ENCODE measurements at regions not wholly inside any gene's neighbourhood (a gene's known extent, or its start where the extent isn't known, plus 50 kb on each side); places are given as distances from the start of the nearest gene placed in this dataset.

GRCh38 chr2:136448986-136449780, 316.2 kb upstream of the THSD7B start:
- no peak for DNase-seq

- DNase-seq, result no peak
Observed at GRCh38 chr2:136448432-136448831, 316.9 kb upstream of the THSD7B start.

GRCh38 chr2:136444323-136444722, 321.0 kb upstream of the THSD7B start:
- no peak for DNase-seq

GRCh38 chr2:136443661-136444060, 321.7 kb upstream of the THSD7B start:
- no peak for DNase-seq

- no peak for DNase-seq
Observed at GRCh38 chr2:136441979-136442714, 323.2 kb upstream of the THSD7B start.

- DNase-seq, result no peak
Observed at GRCh38 chr2:136439064-136439676, 321.2 kb upstream of the CXCR4 start.

GRCh38 chr2:136437461-136437860, 319.5 kb upstream of the CXCR4 start:
- no peak for DNase-seq

GRCh38 chr2:136436936-136437335, 319.0 kb upstream of the CXCR4 start:
- no peak for DNase-seq

GRCh38 chr2:136434251-136434715, 316.3 kb upstream of the CXCR4 start:
- no peak for DNase-seq

- DNase-seq, result no peak
Observed at GRCh38 chr2:136433261-136433660, 315.3 kb upstream of the CXCR4 start.

- peak; percentile 10 for DNase-seq
Observed at GRCh38 chr2:136424112-136424511, 306.2 kb upstream of the CXCR4 start.

- DNase-seq, result peak; percentile 64
Observed at GRCh38 chr2:136423516-136423996, 305.6 kb upstream of the CXCR4 start.

GRCh38 chr2:136422512-136422911, 304.6 kb upstream of the CXCR4 start:
- DNase-seq, result no peak

GRCh38 chr2:136420346-136420745, 302.4 kb upstream of the CXCR4 start:
- DNase-seq, result no peak

GRCh38 chr2:136411946-136412345, 294.0 kb upstream of the CXCR4 start:
- no peak for DNase-seq

- no peak for DNase-seq
Observed at GRCh38 chr2:136410673-136411072, 292.7 kb upstream of the CXCR4 start.

- DNase-seq, result no peak
Observed at GRCh38 chr2:136408795-136409194, 290.8 kb upstream of the CXCR4 start.

- DNase-seq, result no peak
Observed at GRCh38 chr2:136407952-136408318, 290.0 kb upstream of the CXCR4 start.

GRCh38 chr2:136407117-136407951, 289.4 kb upstream of the CXCR4 start:
- no peak for DNase-seq

- DNase-seq, result no peak
Observed at GRCh38 chr2:136404925-136405324, 287.0 kb upstream of the CXCR4 start.

GRCh38 chr2:136404176-136404575, 286.2 kb upstream of the CXCR4 start:
- DNase-seq, result no peak

- DNase-seq, result no peak
Observed at GRCh38 chr2:136402281-136402680, 284.3 kb upstream of the CXCR4 start.
